Transverse colon (tissue), 4 donors: ENCODE measurements at regions not wholly inside any gene's neighbourhood (a gene's known extent, or its start where the extent isn't known, plus 50 kb on each side); places are given as distances from the start of the nearest gene placed in this dataset.

ENCODE experiments used
- DNase-seq: peaks from one replicate; pipeline ENCODE4 v3.0.0-alpha.2; 2019
- H3K27ac ChIP-seq, 4 donors: fragments of 200-600 bp; sonication (generic); 2 replicates each; pipeline ENCODE4 v1.5.1; 2016 to 2018; ENCODE audit warnings: inconsistent platforms in 4 of 4
- H3K27me3 ChIP-seq: fragments of 200-600 bp; sonication (generic); 2 replicates; pipeline ENCODE4 v1.5.1; 2017; ENCODE audit warnings: inconsistent platforms
- H3K36me3 ChIP-seq, 4 donors: fragments of 200-600 bp; sonication (generic); 2 replicates each; pipeline ENCODE4 v1.5.1; 2017 to 2019; ENCODE audit warnings: inconsistent platforms in 4 of 4
- H3K4me1 ChIP-seq, 4 donors: fragments of 200-600 bp; sonication (generic); 2 replicates each; pipeline ENCODE4 v1.5.1; 2017 to 2020; ENCODE audit warnings: inconsistent platforms in 4 of 4
- H3K4me3 ChIP-seq, 4 donors: fragments of 200-600 bp; sonication (generic); 1 replicate in 1 of 4; 2 replicates in 3 of 4; pipeline versions ENCODE4 v1.5.1 to v1.6.1; 2017 to 2019; ENCODE audit warnings: inconsistent platforms in 4 of 4
- H3K9me3 ChIP-seq, 2 donors: fragments of 200-600 bp; sonication (generic); 2 replicates each; pipeline ENCODE4 v1.5.1; 2017 to 2019; ENCODE audit warnings: inconsistent platforms in 2 of 2
- EP300 ChIP-seq: sonication (generic); formaldehyde crosslinking; IDR thresholded peaks from one replicate; pipeline ENCODE4 v1.6.1; 2017; ENCODE audit warnings: antibody characterized with exemption, low read depth
- POLR2A ChIP-seq: fragments of 450-650 bp; IDR thresholded peaks from one replicate; pipeline ENCODE4 v1.6.1; 2016; ENCODE audit warnings: antibody characterized with exemption, mild to moderate bottlenecking, moderate library complexity
- POLR2AphosphoS5 ChIP-seq, 3 donors: sonication (generic); formaldehyde crosslinking; IDR thresholded peaks; one replicate each; pipeline ENCODE4 v1.6.1; 2016; ENCODE audit warnings: antibody characterized with exemption in 3 of 3
- WGBS, 2 donors: methylation state at CpG; one replicate each; pipeline ENCODE4 v1.1.5; 2018; ENCODE audit warnings: low coverage in 1 of 2; 5-methylcytosine and 5-hydroxymethylcytosine counted together
- in situ Hi-C, 4 donors: fragments of 200-750 bp; cut with MboI; loops; one replicate each; pipeline versions ENCODE4 v1.15.0 to v1.15.1; 2017; ENCODE audit warnings: low sequenced_read_pairs in 3 of 4, low pct_ligation_motif_present in 1 of 4, low pct_unique_long_range_greater_than_20kb in 1 of 4
- intact Hi-C: fragments of 100-400 bp; cut with DNase I; formaldehyde crosslinking; loops from one replicate; pipeline ENCODE4 v1.15.1; 2023; ENCODE audit warnings: low total_unique reads
- TF ChIP-seq, protein P1 (sequence below), 5 experiments: fragments of 200-600 bp in 3 of 5; fragments of 450-650 bp in 2 of 5; sonication (generic) in 3 of 5; IDR thresholded peaks; 1 replicate in 2 of 5; 2 replicates in 3 of 5; pipeline ENCODE4 v1.5.1; 2016 to 2017; ENCODE audit warnings: antibody characterized with exemption in 5 of 5, inconsistent platforms in 3 of 5, mild to moderate bottlenecking in 2 of 5, moderate library complexity in 1 of 5

DNA sequence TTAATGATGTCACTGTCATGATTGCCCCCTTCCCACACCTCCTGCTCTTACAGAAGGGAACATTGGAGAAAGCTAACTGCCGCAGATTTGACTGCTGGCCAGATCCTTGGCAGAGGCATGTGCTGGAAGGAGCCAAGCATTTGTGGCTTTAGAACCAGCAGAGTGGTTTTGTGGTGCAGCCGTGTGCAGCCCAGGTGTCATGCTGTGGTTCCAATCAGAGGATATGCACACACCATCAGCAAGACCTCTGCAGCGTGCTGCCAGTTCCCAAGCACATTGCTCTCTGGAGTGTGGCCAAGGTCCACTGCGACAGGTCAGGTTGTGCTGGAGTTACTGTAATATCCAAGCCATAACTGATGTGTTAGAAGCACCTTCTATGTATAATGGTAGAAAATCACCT, 61.6 kb downstream of the OTOL1 start:
- no peak for DNase-seq
- 60% methylated on average over 4 of the region's 4 CpGs; no CpG with 5 or more reads in 1 of the 2 donors for WGBS, 2 donors
- intact Hi-C loops: no loop called here
- Histone ChIP-seq H3K4me3 (no peak overlapping the region), H3K36me3 (no peaks in the 10 kb centered on the region), H3K4me1 (no peaks in the 10 kb centered on the region), H3K27ac (no peak overlapping the region), H3K27me3 (no peaks in the 10 kb centered on the region), H3K9me3 (no peaks in the 10 kb centered on the region)
- in situ Hi-C loops: no loop called here
- no peak for TF ChIP-seq EP300
- no peak for TF ChIP-seq POLR2AphosphoS5 (IDR thresholded peaks at IDR 0.05)
- no peak for TF ChIP-seq POLR2A
- TF ChIP-seq, protein P1, sequence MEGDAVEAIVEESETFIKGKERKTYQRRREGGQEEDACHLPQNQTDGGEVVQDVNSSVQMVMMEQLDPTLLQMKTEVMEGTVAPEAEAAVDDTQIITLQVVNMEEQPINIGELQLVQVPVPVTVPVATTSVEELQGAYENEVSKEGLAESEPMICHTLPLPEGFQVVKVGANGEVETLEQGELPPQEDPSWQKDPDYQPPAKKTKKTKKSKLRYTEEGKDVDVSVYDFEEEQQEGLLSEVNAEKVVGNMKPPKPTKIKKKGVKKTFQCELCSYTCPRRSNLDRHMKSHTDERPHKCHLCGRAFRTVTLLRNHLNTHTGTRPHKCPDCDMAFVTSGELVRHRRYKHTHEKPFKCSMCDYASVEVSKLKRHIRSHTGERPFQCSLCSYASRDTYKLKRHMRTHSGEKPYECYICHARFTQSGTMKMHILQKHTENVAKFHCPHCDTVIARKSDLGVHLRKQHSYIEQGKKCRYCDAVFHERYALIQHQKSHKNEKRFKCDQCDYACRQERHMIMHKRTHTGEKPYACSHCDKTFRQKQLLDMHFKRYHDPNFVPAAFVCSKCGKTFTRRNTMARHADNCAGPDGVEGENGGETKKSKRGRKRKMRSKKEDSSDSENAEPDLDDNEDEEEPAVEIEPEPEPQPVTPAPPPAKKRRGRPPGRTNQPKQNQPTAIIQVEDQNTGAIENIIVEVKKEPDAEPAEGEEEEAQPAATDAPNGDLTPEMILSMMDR (IDR thresholded peaks at IDR 0.05): no peak

DNA sequence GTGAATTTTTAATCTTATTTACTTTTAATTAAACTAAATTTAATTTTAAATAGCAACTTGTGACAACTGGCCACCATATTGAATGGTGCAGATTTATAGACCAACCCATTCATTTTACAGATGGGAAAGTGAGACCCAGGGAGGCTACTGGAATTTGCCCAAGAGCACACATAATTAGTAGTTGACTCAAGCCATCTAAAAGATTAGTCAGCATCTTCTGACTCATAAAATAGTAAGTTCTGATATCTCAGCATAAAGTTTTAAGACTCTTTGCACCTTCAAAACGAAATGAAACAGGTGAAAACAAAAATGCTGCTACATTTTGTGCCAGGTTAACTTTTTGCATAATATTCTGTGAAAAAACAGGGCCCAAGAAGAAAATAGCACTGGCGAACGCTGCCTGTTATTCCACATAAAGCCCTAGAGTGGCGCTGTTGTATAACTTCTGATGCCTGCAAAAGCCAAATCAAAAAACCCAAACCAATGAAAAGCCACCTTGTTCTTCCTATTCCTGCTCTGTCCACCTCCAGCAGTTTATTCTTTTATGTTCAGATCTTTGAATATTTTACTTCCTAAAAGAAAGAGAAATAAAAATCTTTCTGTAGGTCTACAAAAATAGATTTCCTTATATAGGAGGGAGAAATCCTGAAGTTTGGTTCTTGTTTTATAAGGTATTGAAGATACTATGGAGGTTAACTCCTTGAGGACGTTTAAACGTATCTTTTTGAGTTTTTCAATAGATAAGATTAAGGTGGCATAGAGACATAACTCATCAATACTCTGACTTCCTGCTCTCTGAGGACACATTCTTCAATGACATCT, 62.8 kb downstream of the OTOL1 start:
- Histone ChIP-seq H3K4me1 (no peaks in the 10 kb centered on the region), H3K9me3 (no peaks in the 10 kb centered on the region), H3K27me3 (no peaks in the 10 kb centered on the region), H3K36me3 (no peaks in the 10 kb centered on the region), H3K27ac (no peak overlapping the region), H3K4me3 (no peak overlapping the region)
- WGBS, 2 donors: 25 to 35% methylated on average over 6 of the region's 6 CpGs
- no peak for DNase-seq
- in situ Hi-C loops (no loop called here), intact Hi-C loops (no loop called here)
- TF ChIP-seq, protein P1 (IDR thresholded peaks at IDR 0.05): peak; percentile 42 to 68 (median 53)
- no peak for TF ChIP-seq POLR2A
- no peak for TF ChIP-seq POLR2AphosphoS5 (IDR thresholded peaks at IDR 0.05)
- TF ChIP-seq EP300: no peak

DNA sequence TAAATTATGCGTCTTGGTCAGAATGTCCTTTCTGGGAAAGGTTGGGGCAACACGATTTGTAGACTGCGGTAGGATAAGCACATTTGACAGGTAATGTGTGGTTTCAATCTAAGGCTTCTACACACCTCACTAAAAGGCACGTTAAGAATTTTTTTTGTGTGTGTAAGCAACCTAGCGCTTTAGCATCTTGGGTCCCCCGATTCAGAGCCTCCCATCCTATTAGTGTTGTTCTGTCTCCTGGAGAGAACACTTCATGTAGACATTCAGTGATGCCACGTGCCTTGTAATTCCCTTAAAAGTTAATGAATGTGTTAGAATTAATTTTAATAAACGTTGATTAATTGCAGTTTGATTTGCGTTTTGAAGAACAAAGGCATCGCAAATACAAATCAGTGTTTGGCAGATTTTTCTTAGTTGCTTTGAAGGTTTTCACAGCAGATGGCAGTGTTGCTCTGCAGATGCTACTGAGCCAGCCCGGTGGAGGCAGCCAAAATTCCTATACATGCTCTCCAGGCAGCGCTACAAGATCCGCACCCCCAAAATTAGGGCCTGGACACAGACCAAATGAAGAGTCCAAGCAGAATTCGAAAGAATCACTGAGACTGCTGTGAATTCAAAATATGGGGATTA, 63.5 kb downstream of the OTOL1 start:
- no peak for TF ChIP-seq POLR2AphosphoS5 (IDR thresholded peaks at IDR 0.05)
- no peak for TF ChIP-seq EP300
- TF ChIP-seq, protein P1 (IDR thresholded peaks at IDR 0.05): peak in 3 of 5 experiments; percentile 19 to 31 (median 26)
- H3K9me3 ChIP-seq: no peaks in the 10 kb centered on the region
- H3K27me3 ChIP-seq: no peaks in the 10 kb centered on the region
- H3K27ac ChIP-seq: no peak overlapping the region
- in situ Hi-C loops (no loop called here), intact Hi-C loops (no loop called here)
- no peak overlapping the region for H3K4me3 ChIP-seq
- H3K4me1 ChIP-seq: no peaks in the 10 kb centered on the region
- DNase-seq: peak; percentile 9
- 27 to 42% methylated on average over 10 to 14 of the region's 14 CpGs for WGBS, 2 donors
- H3K36me3 ChIP-seq: no peaks in the 10 kb centered on the region

DNA sequence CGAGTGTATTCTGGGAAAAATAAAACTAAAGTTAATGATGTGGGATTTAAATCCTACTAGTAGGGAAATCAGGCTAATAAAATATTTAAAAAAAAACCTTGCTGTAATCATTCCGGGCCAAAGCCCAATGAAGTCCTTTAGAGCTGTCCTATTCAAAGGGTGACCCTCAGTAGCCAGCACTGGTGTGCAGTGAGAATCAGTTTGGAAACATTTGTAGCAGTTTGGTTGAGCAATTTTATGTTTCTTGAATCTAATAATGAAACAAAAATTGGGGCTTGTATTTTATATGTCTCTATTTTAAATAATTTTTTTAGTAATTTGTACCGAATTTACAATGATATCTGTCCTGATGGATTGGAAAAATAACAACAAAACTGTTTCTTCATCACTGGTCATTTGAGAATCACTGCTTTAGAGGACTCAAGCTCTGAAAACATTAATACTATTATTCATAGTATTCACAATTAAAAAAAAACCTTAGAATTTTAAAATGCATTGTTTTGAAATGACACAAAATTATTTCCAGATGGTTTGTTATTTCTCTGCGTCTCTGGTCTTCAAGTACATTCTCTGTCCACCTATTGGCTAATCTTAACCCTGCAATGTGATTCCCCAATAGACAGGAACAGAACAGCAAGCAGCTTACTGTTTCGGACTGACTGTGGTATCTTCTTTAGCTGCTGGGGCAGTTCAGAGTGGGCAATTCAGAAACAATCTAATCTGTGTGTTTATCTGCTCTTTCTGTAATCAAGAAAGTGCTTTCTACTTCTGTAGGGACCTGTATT, 71.2 kb downstream of the OTOL1 start:
- intact Hi-C loops (no loop called here), in situ Hi-C loops (no loop called here)
- Histone ChIP-seq H3K27ac (no peak overlapping the region), H3K36me3 (no peaks in the 10 kb centered on the region), H3K4me1 (no peaks in the 10 kb centered on the region), H3K9me3 (no peaks in the 10 kb centered on the region), H3K4me3 (no peak overlapping the region), H3K27me3 (no peaks in the 10 kb centered on the region)
- TF ChIP-seq EP300: no peak
- TF ChIP-seq, protein P1 (IDR thresholded peaks at IDR 0.05): no peak
- no peak for TF ChIP-seq POLR2A
- TF ChIP-seq POLR2AphosphoS5 (IDR thresholded peaks at IDR 0.05): no peak
- DNase-seq: no peak
- 53 to 67% methylated on average over 5 of the region's 5 CpGs for WGBS, 2 donors
